Transverse colon (tissue), 3 donors: ENCODE measurements at regions not wholly inside any gene's neighbourhood (a gene's known extent, or its start where the extent isn't known, plus 50 kb on each side); places are given as distances from the start of the nearest gene placed in this dataset.

ENCODE experiments used
- CTCF ChIP-seq, 5 experiments: fragments of 200-600 bp in 3 of 5; fragments of 450-650 bp in 2 of 5; sonication (generic) in 3 of 5; IDR thresholded peaks; 1 replicate in 2 of 5; 2 replicates in 3 of 5; pipeline ENCODE4 v1.5.1; 2016 to 2017; ENCODE audit warnings: antibody characterized with exemption in 5 of 5, inconsistent platforms in 3 of 5, mild to moderate bottlenecking in 2 of 5, moderate library complexity in 1 of 5
- EP300 ChIP-seq: sonication (generic); formaldehyde crosslinking; IDR thresholded peaks from one replicate; pipeline ENCODE4 v1.6.1; 2017; ENCODE audit warnings: antibody characterized with exemption, low read depth

GRCh38 chr11:91066456-91067047, 843.7 kb upstream of the CHORDC1 start:
- TF ChIP-seq EP300: no peak
- TF ChIP-seq CTCF (IDR thresholded peaks at IDR 0.05): no peak
